MM.1S (cell line): ENCODE measurements at regions not wholly inside any gene's neighbourhood (a gene's known extent, or its start where the extent isn't known, plus 50 kb on each side); places are given as distances from the start of the nearest gene placed in this dataset.

Experiments
- CTCF ChIP-seq: fragments of 300-600 bp; sonication (generic); IDR thresholded peaks from 2 replicates; pipeline ENCODE4 v1.5.1; 2016; ENCODE audit warnings: antibody characterized with exemption, low read length, mixed read lengths
- EZH2 ChIP-seq: fragments of 300-600 bp; sonication (generic); optimal IDR thresholded peaks from 2 replicates; pipeline ENCODE3; 2017; ENCODE audit warnings: low read depth, mild to moderate bottlenecking, antibody characterized with exemption, low read length, mixed read lengths
- EZH2phosphoT487 ChIP-seq: fragments of 300-600 bp; sonication (generic); IDR thresholded peaks from 2 replicates; pipeline ENCODE4 v1.6.1; 2018; ENCODE audit warnings: antibody characterized with exemption, low read length

- TF ChIP-seq CTCF (no peak), EZH2 (no peak), EZH2phosphoT487 (no peak)
Measured at GRCh38 chr2:215615803-215616174, 179.9 kb upstream of the FN1 start.
